Ovary (tissue), 3 donors: ENCODE measurements at regions not wholly inside any gene's neighbourhood (a gene's known extent, or its start where the extent isn't known, plus 50 kb on each side); places are given as distances from the start of the nearest gene placed in this dataset.
"Not testable (repeated sequence)": the region's sequence is repeated elsewhere in the genome, so short reads cannot be mapped to it uniquely, and the experiment has no call there.

Source experiments
- CTCF ChIP-seq, 3 donors: fragments of 450-650 bp in 2 of 3; fragments of 200-600 bp in 1 of 3; IDR thresholded peaks; one replicate each; pipeline versions ENCODE4 v1.5.1 to v1.8.0; 2016 to 2022; ENCODE audit warnings: antibody characterized with exemption in 3 of 3, mild to moderate bottlenecking in 1 of 3
- EP300 ChIP-seq: sonication (generic); formaldehyde crosslinking; IDR thresholded peaks from one replicate; pipeline ENCODE4 v1.6.1; 2017; ENCODE audit warnings: antibody characterized with exemption
- donor health status: DM: no; HTN: no; CAD: no.

- TF ChIP-seq CTCF (IDR thresholded peaks at IDR 0.05); EP300: not testable (repeated sequence)
Measured at GRCh38 chr14:43547596-43547995, 959.5 kb downstream of the FSCB start.
